H1 (cell line): ENCODE measurements at regions not wholly inside any gene's neighbourhood (a gene's known extent, or its start where the extent isn't known, plus 50 kb on each side); places are given as distances from the start of the nearest gene placed in this dataset.

Experiments
- CTCF ChIA-PET: fragments of 300-600 bp; sonication (Branson Sonifier 250); formaldehyde crosslinking; loops from one replicate; lab custom pipeline; 2021; ENCODE audit not compliant: partially characterized antibody; lab: Charles Lee
- POLR2A ChIA-PET: fragments of 300-600 bp; sonication (Branson Sonifier 250); formaldehyde crosslinking; loops from one replicate; lab custom pipeline; 2021; ENCODE audit warnings: inconsistent platforms; ENCODE audit not compliant: partially characterized antibody; lab: Charles Lee
- DNase-seq, 2 experiments: peaks; one replicate each; pipeline versions ENCODE4 v3.0.0 to v3.0.0-alpha.2; 2010 to 2022; ENCODE audit warnings: low spot score in 2 of 2, low read depth in 1 of 2, mixed read lengths in 1 of 2
- FAIRE-seq: peaks from 2 replicates; lab custom pipeline; 2011; peaks lifted over from hg19 to GRCh38; lab: Jason Lieb, UNC
- H2AFZ ChIP-seq: 2 replicates; pipeline ENCODE4 v1.8.1; 2012; ENCODE audit warnings: low read length, inconsistent platforms
- H2AK5ac ChIP-seq: 2 replicates; pipeline ENCODE4 v1.6.1; 2013; ENCODE audit warnings: low read depth, low read length
- H2BK120ac ChIP-seq: replicated peaks from 2 replicates; pipeline ENCODE3; 2013; ENCODE audit warnings: low read depth, low read length, inconsistent platforms
- H2BK12ac ChIP-seq: 2 replicates; pipeline ENCODE4 v1.6.1; 2013; ENCODE audit warnings: low read depth, low read length
- H2BK15ac ChIP-seq: 2 replicates; pipeline ENCODE4 v1.6.1; 2013; ENCODE audit warnings: low read length
- H2BK20ac ChIP-seq: 2 replicates; pipeline ENCODE4 v1.6.1; 2013; ENCODE audit warnings: low read length
- H2BK5ac ChIP-seq: 2 replicates; pipeline ENCODE4 v1.6.1; 2013; ENCODE audit warnings: low read depth, low read length
- H3K14ac ChIP-seq: 2 replicates; pipeline ENCODE4 v1.6.1; 2013; ENCODE audit warnings: inconsistent platforms; ENCODE audit not compliant: insufficient read length
- H3K18ac ChIP-seq: 2 replicates; pipeline ENCODE4 v1.6.1; 2013; ENCODE audit warnings: low read length; ENCODE audit errors: extremely low read depth
- H3K23ac ChIP-seq: 2 replicates; pipeline ENCODE4 v1.6.1; 2013; ENCODE audit warnings: inconsistent platforms; ENCODE audit not compliant: insufficient read length
- H3K23me2 ChIP-seq: 2 replicates; pipeline ENCODE4 v1.6.1; 2013; ENCODE audit warnings: low read depth, low read length
- H3K27ac ChIP-seq: 2 replicates; pipeline ENCODE4 v1.6.1; 2011; ENCODE audit warnings: low read depth, low read length, inconsistent platforms
- H3K27me3 ChIP-seq, 4 experiments: replicated peaks in 1 of 4; 1 replicate in 1 of 4; 2 replicates in 3 of 4; pipeline versions ENCODE4 v1.6.1 to v1.8.1; 2011 to 2013; ENCODE audit warnings: low read length in 3 of 4, mild to moderate bottlenecking in 3 of 4, inconsistent platforms in 2 of 4, mixed read lengths in 2 of 4, moderate library complexity in 1 of 4; ENCODE audit not compliant: control insufficient read depth in 3 of 4, insufficient read depth in 3 of 4; ENCODE audit errors: extremely low read depth in 1 of 4
- H3K36me3 ChIP-seq, 4 experiments: 2 replicates each; pipeline versions ENCODE4 v1.6.1 to v1.8.1; 2011 to 2013; ENCODE audit warnings: mild to moderate bottlenecking in 4 of 4, low read length in 3 of 4, moderate library complexity in 2 of 4, control low read depth in 1 of 4, inconsistent platforms in 1 of 4; ENCODE audit not compliant: insufficient read depth in 4 of 4, control insufficient read depth in 2 of 4
- H3K4ac ChIP-seq: replicated peaks from 2 replicates; pipeline ENCODE3; 2013; ENCODE audit warnings: low read length, low read depth, mixed read lengths, inconsistent platforms; ENCODE audit not compliant: insufficient read length
- H3K4me1 ChIP-seq, 4 experiments: replicated peaks in 1 of 4; 1 replicate in 1 of 4; 2 replicates in 3 of 4; pipeline versions ENCODE4 v1.6.1 to v1.8.1; 2011 to 2013; ENCODE audit warnings: low read length in 3 of 4, inconsistent platforms in 2 of 4, mixed read lengths in 1 of 4; ENCODE audit not compliant: insufficient read depth in 4 of 4, control insufficient read depth in 3 of 4
- H3K4me2 ChIP-seq, 2 experiments: 2 replicates each; pipeline versions ENCODE4 v1.6.1 to v1.8.1; 2011 to 2013; ENCODE audit warnings: low read depth in 2 of 2, low read length in 2 of 2, control low read depth in 1 of 2, inconsistent platforms in 1 of 2, mild to moderate bottlenecking in 1 of 2; ENCODE audit not compliant: insufficient read depth in 1 of 2
- H3K4me3 ChIP-seq, 4 experiments: fragments of 200-600, 300-600 bp in 1 of 4; sonication (generic), shearing (Covaris generic), sonication (Bioruptor Twin) in 1 of 4; 2 replicates each; pipeline versions ENCODE4 v1.5.1 to v1.8.1; 2011 to 2016; ENCODE audit warnings: low read length in 4 of 4, low read depth in 3 of 4, control low read depth in 2 of 4, inconsistent platforms in 2 of 4, mild to moderate bottlenecking in 2 of 4, mixed read lengths in 1 of 4, moderate library complexity in 1 of 4; ENCODE audit not compliant: insufficient read depth in 2 of 4; ENCODE audit errors: extremely low read depth in 1 of 4
- H3K56ac ChIP-seq: replicated peaks from 2 replicates; pipeline ENCODE3; 2013; ENCODE audit warnings: low read depth, mild to moderate bottlenecking, mixed read lengths, low read length, inconsistent platforms; ENCODE audit not compliant: insufficient read length
- H3K79me1 ChIP-seq: 2 replicates; pipeline ENCODE4 v1.6.1; 2013; ENCODE audit warnings: low read depth, low read length, control low read depth
- H3K79me2 ChIP-seq, 2 experiments: 2 replicates each; pipeline versions ENCODE4 v1.6.1 to v1.8.1; 2012 to 2013; ENCODE audit warnings: low read length in 2 of 2, mild to moderate bottlenecking in 2 of 2, inconsistent platforms in 1 of 2; ENCODE audit not compliant: insufficient read depth in 2 of 2, control insufficient read depth in 1 of 2
- H3K9ac ChIP-seq, 4 experiments: replicated peaks in 1 of 4; 1 replicate in 1 of 4; 2 replicates in 3 of 4; pipeline versions ENCODE4 v1.6.1 to v1.8.1; 2011 to 2013; ENCODE audit warnings: low read depth in 3 of 4, low read length in 3 of 4, control low read depth in 2 of 4, mild to moderate bottlenecking in 2 of 4, moderate library complexity in 2 of 4, inconsistent platforms in 1 of 4; ENCODE audit errors: extremely low read depth in 1 of 4
- H3K9me3 ChIP-seq, 2 experiments: 2 replicates each; pipeline versions ENCODE4 v1.6.1 to v1.8.1; 2012 to 2013; ENCODE audit warnings: mild to moderate bottlenecking in 2 of 2, moderate library complexity in 2 of 2, control low read depth in 1 of 2, inconsistent platforms in 1 of 2, low read depth in 1 of 2, low read length in 1 of 2, mixed read lengths in 1 of 2; ENCODE audit not compliant: insufficient read depth in 2 of 2
- H4K20me1 ChIP-seq, 2 experiments: replicated peaks in 1 of 2; 2 replicates each; pipeline versions ENCODE3 to v1.8.1; 2011 to 2013; ENCODE audit warnings: inconsistent platforms in 2 of 2, low read length in 2 of 2, mild to moderate bottlenecking in 1 of 2; ENCODE audit not compliant: insufficient read depth in 2 of 2, control insufficient read depth in 1 of 2
- H4K5ac ChIP-seq: 2 replicates; pipeline ENCODE4 v1.6.1; 2013; ENCODE audit warnings: low read length, low read depth, mixed read lengths, inconsistent platforms; ENCODE audit not compliant: insufficient read length
- H4K8ac ChIP-seq: 2 replicates; pipeline ENCODE4 v1.8.0; 2013; ENCODE audit warnings: mild to moderate bottlenecking, moderate library complexity, low read length, inconsistent platforms; ENCODE audit not compliant: insufficient read depth; ENCODE audit errors: extremely low read depth
- H4K91ac ChIP-seq: replicated peaks from 2 replicates; pipeline ENCODE3; 2013; ENCODE audit warnings: low read length, mixed read lengths, inconsistent platforms; ENCODE audit not compliant: insufficient read length
- BRCA1 ChIP-seq: IDR thresholded peaks from 2 replicates; pipeline ENCODE4 v1.6.1; 2012; ENCODE audit warnings: low read depth, low read length, improper control_type of control experiment
- CREB1 ChIP-seq: IDR thresholded peaks from 2 replicates; pipeline ENCODE4 v1.6.1; 2012; ENCODE audit warnings: inconsistent platforms
- EP300 ChIP-seq, 2 experiments: IDR thresholded peaks; 1 replicate in 1 of 2; 2 replicates in 1 of 2; pipeline ENCODE4 v1.6.1; 2011 to 2012; ENCODE audit warnings: low read depth in 2 of 2, low read length in 2 of 2, mild to moderate bottlenecking in 2 of 2, borderline replicate concordance in 1 of 2, inconsistent platforms in 1 of 2, moderate library complexity in 1 of 2
- HDAC6 ChIP-seq: IDR thresholded peaks from one replicate; pipeline ENCODE4 v1.7.1; 2012; ENCODE audit warnings: low read depth, mild to moderate bottlenecking, inconsistent platforms, low read length, moderate library complexity
- JUND ChIP-seq: IDR thresholded peaks from 2 replicates; pipeline ENCODE4 v1.6.1; 2011; ENCODE audit warnings: mild to moderate bottlenecking, improper control_type of control experiment, low read length
- KDM1A ChIP-seq: fragments of 200-600, 300-600 bp; sonication (generic); IDR thresholded peaks from 2 replicates; pipeline ENCODE4 v1.7.1; 2016; ENCODE audit warnings: mild to moderate bottlenecking, low read length, borderline replicate concordance
- KDM5A ChIP-seq: fragments of 200-600 bp; IDR thresholded peaks from 2 replicates; pipeline ENCODE4 v1.7.1; 2012; ENCODE audit warnings: mild to moderate bottlenecking, low read length, inconsistent platforms, mixed read lengths
- RAD21 ChIP-seq, 2 experiments: IDR thresholded peaks in 1 of 2; conservative IDR thresholded peaks in 1 of 2; 2 replicates each; pipeline ENCODE4 v1.6.1; 2011; ENCODE audit warnings: low read depth in 2 of 2, low read length in 2 of 2, improper control_type of control experiment in 1 of 2, inconsistent platforms in 1 of 2, mild to moderate bottlenecking in 1 of 2, moderate library complexity in 1 of 2
- SIRT6 ChIP-seq: IDR thresholded peaks from one replicate; pipeline ENCODE4 v1.7.1; 2012; ENCODE audit warnings: low read length, inconsistent platforms
- SP1 ChIP-seq: IDR thresholded peaks from 2 replicates; pipeline ENCODE4 v1.6.1; 2011; ENCODE audit warnings: low read depth, low read length
- SP2 ChIP-seq: IDR thresholded peaks from 2 replicates; pipeline ENCODE4 v1.6.1; 2012; ENCODE audit warnings: mild to moderate bottlenecking, low read length, inconsistent platforms
- TAF1 ChIP-seq: IDR thresholded peaks from 2 replicates; pipeline ENCODE4 v1.6.1; 2011; ENCODE audit warnings: mild to moderate bottlenecking, low read depth, low read length
- WGBS, 2 experiments: shearing (Covaris generic) in 1 of 2; methylation state at CpG; one replicate each; pipeline versions ENCODE4 v1.1.6 to v1.1.7; 2013 to 2015; ENCODE audit warnings: low lambda C conversion rate in 2 of 2, mixed read lengths in 2 of 2, inconsistent platforms in 1 of 2, low coverage in 1 of 2, missing lambda C conversion rate in 1 of 2; ENCODE audit not compliant: insufficient replicate concordance in 2 of 2, insufficient coverage in 1 of 2, insufficient read length in 1 of 2; ENCODE audit errors: extremely low coverage in 1 of 2, missing lambda C conversion rate in 1 of 2; 5-methylcytosine and 5-hydroxymethylcytosine counted together
- TF ChIP-seq, protein P1 (sequence below): IDR thresholded peaks from 2 replicates; pipeline ENCODE4 v1.6.1; 2011; ENCODE audit warnings: low read length, improper control_type of control experiment
- TF ChIP-seq, protein P2 (sequence below): IDR thresholded peaks from 2 replicates; pipeline ENCODE4 v1.6.1; 2011; ENCODE audit warnings: low read depth, mild to moderate bottlenecking, low read length; ENCODE audit not compliant: insufficient read depth

DNA sequence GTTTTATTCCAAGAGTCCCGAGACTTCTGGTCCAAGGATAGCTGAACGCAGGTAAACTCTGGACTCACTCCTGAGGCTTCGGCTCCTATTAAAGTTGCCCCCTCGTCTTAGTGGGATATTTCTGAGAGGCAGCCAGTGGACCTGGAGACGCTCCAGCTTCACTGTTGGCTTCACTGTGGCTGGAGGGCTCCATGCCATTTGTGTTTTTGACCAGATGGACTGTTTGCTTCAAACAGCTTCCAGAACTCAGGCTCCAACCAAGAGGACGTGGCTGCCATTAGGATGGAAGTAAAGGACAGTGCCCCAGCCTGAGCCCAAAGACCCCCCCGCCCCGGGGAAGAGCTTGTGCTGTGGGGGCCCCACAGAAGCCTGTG lies 94.4 kb upstream of the LDAH start:
- no peaks in the 10 kb centered on the region; the same call in 1 of the 2 replicates for H3K23me2 ChIP-seq
- H3K4ac ChIP-seq = no peak overlapping the region
- no peaks in the 10 kb centered on the region for H3K27me3 ChIP-seq
- no peak overlapping the region for H3K18ac ChIP-seq
- no peak overlapping the region for H3K4me2 ChIP-seq
- H2AK5ac ChIP-seq = no peak overlapping the region
- peak overlapping the region; percentile 32; the same call in 1 of the 2 replicates for H2AFZ ChIP-seq
- CTCF ChIA-PET = interaction anchor here (1.0 to 1.2 kb wide), 3 partner anchors 46 to 242 kb away, joined by 3 read pairs; no protein-coding TSS in a partner anchor
- POLR2A ChIA-PET = no interaction called here
- no peak overlapping the region for H2BK15ac ChIP-seq
- no peaks in the 10 kb centered on the region for H3K79me1 ChIP-seq
- no peak overlapping the region for H3K56ac ChIP-seq
- H3K9me3 ChIP-seq = no peaks in the 10 kb centered on the region; a peak in 1 of 4 replicates
- H4K5ac ChIP-seq = no peak overlapping the region
- no peak overlapping the region for H3K23ac ChIP-seq
- no peak overlapping the region for H3K4me3 ChIP-seq
- no peak overlapping the region for H3K14ac ChIP-seq
- WGBS, 2 experiments = 81% methylated on average over 8 of the region's 8 CpGs; no CpG with 5 or more reads in 1 of the 2 experiments
- FAIRE-seq (no peak), DNase-seq (no peak)
- no peaks in the 10 kb centered on the region for H3K79me2 ChIP-seq
- no peak overlapping the region for H4K91ac ChIP-seq
- H2BK20ac ChIP-seq = no peak overlapping the region
- no peak overlapping the region for H2BK12ac ChIP-seq
- H4K8ac ChIP-seq = no peak overlapping the region
- H4K20me1 ChIP-seq = no peaks in the 10 kb centered on the region
- H3K27ac ChIP-seq = no peak overlapping the region
- H2BK120ac ChIP-seq = no peak overlapping the region
- no peak overlapping the region for H3K9ac ChIP-seq
- H3K4me1 ChIP-seq = peaks cover 0 to 2% (median 0%) of the 10 kb centered on the region in 4 experiments; a peak in 1 of 7 replicates
- no peak overlapping the region for H2BK5ac ChIP-seq
- H3K36me3 ChIP-seq = no peaks in the 10 kb centered on the region
- TF ChIP-seq JUND (no peak), SIRT6 (no peak), KDM5A (no peak), TAF1 (no peak), SP2 (no peak), CREB1 (no peak), SP1 (no peak), BRCA1 (no peak), KDM1A (no peak), EP300 (IDR thresholded peaks at IDR 0.05; ENCODE audit: borderline replicate concordance in 1 of 2, low read depth in 2 of 2, low read length in 2 of 2) (no peak), HDAC6 (no peak), RAD21 (IDR thresholded peaks at IDR 0.05 in 1 of 2, conservative IDR thresholded peaks at IDR 0.05 in 1 of 2; ENCODE audit: low read depth in 2 of 2, low read length in 2 of 2) (no peak)
- TF ChIP-seq, protein P1, sequence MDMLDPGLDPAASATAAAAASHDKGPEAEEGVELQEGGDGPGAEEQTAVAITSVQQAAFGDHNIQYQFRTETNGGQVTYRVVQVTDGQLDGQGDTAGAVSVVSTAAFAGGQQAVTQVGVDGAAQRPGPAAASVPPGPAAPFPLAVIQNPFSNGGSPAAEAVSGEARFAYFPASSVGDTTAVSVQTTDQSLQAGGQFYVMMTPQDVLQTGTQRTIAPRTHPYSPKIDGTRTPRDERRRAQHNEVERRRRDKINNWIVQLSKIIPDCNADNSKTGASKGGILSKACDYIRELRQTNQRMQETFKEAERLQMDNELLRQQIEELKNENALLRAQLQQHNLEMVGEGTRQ = no peak
- TF ChIP-seq, protein P2, sequence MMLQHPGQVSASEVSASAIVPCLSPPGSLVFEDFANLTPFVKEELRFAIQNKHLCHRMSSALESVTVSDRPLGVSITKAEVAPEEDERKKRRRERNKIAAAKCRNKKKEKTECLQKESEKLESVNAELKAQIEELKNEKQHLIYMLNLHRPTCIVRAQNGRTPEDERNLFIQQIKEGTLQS = no peak
